ENCODE measurements at regions not wholly inside any gene's neighbourhood (a gene's known extent, or its start where the extent isn't known, plus 50 kb on each side); places are given as distances from the start of the nearest gene placed in this dataset.

GRCh38 chr2:62381656-62382055 lies 124.3 kb downstream of the TMEM17 start:
- Histone ChIP-seq H2AFZ (ENCODE audit: low read depth, low read length, poor library complexity, severe bottlenecking) (no peak overlapping the region), H3K9me2 (ENCODE audit: insufficient read depth) (no peaks in the 10 kb centered on the region), H3K36me3 (ENCODE audit: control insufficient read depth in 1 of 2, insufficient read depth in 2 of 2, low read length in 2 of 2) (no peaks in the 10 kb centered on the region), H3K9me3 (ENCODE audit: control insufficient read depth in 1 of 2, insufficient read depth in 1 of 2, low read depth in 1 of 2, low read length in 2 of 2) (no peaks in the 10 kb centered on the region), H3K4me1 (ENCODE audit: control insufficient read depth in 1 of 2, insufficient read depth in 2 of 2, low read length in 2 of 2) (no peaks in the 10 kb centered on the region), H3K27ac (ENCODE audit: low read depth, low read length) (no peak overlapping the region), H3K4me3 (replicated peaks in 1 of 2; ENCODE audit: low read depth in 1 of 2, low read length in 2 of 2) (no peak overlapping the region), H3K27me3 (ENCODE audit: insufficient read depth, low read length) (no peaks in the 10 kb centered on the region), H3K79me2 (ENCODE audit: insufficient read depth, low read length) (no peaks in the 10 kb centered on the region), H4K20me1 (ENCODE audit: insufficient read depth) (no peaks in the 10 kb centered on the region), H3K9ac (ENCODE audit: low read length) (no peak overlapping the region), H3K4me2 (ENCODE audit: low read length) (no peak overlapping the region)
- DNase-seq (ENCODE audit: low read depth, low spot score) (no peak), ATAC-seq (no peak)
- ChIA-PET CTCF (no interaction called here), POLR2A (no interaction called here), RAD21 (ENCODE audit: low non-redundant PET in 1 of 2, low total read pairs in 2 of 2, uncharacterized antibody in 2 of 2, unreplicated experiment in 2 of 2) (no interaction called here)
- no TSS peak for BruUV-seq (replicated peaks)
- TF ChIP-seq ZFX (IDR thresholded peaks at IDR 0.05) (no peak), SRF (IDR thresholded peaks at IDR 0.05; ENCODE audit: low read depth) (no peak), YY1 (IDR thresholded peaks at IDR 0.05; ENCODE audit: extremely low read depth, insufficient replicate concordance, low read depth, low read length) (no peak)
- intact Hi-C loops (cut with micrococcal nuclease) = no loop called here

- Histone ChIP-seq H3K9me2 (ENCODE audit: insufficient read depth) (no peaks in the 10 kb centered on the region), H3K4me3 (replicated peaks in 1 of 2; ENCODE audit: low read depth in 1 of 2, low read length in 2 of 2) (no peak overlapping the region), H3K79me2 (ENCODE audit: insufficient read depth, low read length) (no peaks in the 10 kb centered on the region), H3K4me1 (ENCODE audit: control insufficient read depth in 1 of 2, insufficient read depth in 2 of 2, low read length in 2 of 2) (no peaks in the 10 kb centered on the region), H4K20me1 (ENCODE audit: insufficient read depth) (no peaks in the 10 kb centered on the region), H3K4me2 (ENCODE audit: low read length) (no peak overlapping the region), H3K27me3 (ENCODE audit: insufficient read depth, low read length) (no peaks in the 10 kb centered on the region), H3K36me3 (ENCODE audit: control insufficient read depth in 1 of 2, insufficient read depth in 2 of 2, low read length in 2 of 2) (no peaks in the 10 kb centered on the region), H3K9me3 (ENCODE audit: control insufficient read depth in 1 of 2, insufficient read depth in 1 of 2, low read depth in 1 of 2, low read length in 2 of 2) (no peaks in the 10 kb centered on the region), H3K27ac (ENCODE audit: low read depth, low read length) (no peak overlapping the region), H2AFZ (ENCODE audit: low read depth, low read length, poor library complexity, severe bottlenecking) (no peak overlapping the region), H3K9ac (ENCODE audit: low read length) (no peak overlapping the region)
- RAD21 ChIA-PET (ENCODE audit: low non-redundant PET in 1 of 2, low total read pairs in 2 of 2, uncharacterized antibody in 2 of 2, unreplicated experiment in 2 of 2) = no interaction called here
- BruUV-seq (replicated peaks) = no TSS peak
- TF ChIP-seq EZH2phosphoT487 (IDR thresholded peaks at IDR 0.05; ENCODE audit: borderline replicate concordance) (no peak), YY1 (IDR thresholded peaks at IDR 0.05; ENCODE audit: extremely low read depth, insufficient replicate concordance, low read depth, low read length) (no peak), EZH2 (IDR thresholded peaks at IDR 0.05) (no peak), POLR2A (IDR thresholded peaks at IDR 0.05; ENCODE audit: borderline replicate concordance, extremely low read depth, insufficient read depth, insufficient read length) (no peak), MAX (IDR thresholded peaks at IDR 0.05) (no peak), ZFX (IDR thresholded peaks at IDR 0.05) (no peak), RAD21 (IDR thresholded peaks at IDR 0.05; ENCODE audit: low read depth) (no peak), CEBPB (IDR thresholded peaks at IDR 0.05; ENCODE audit: low read depth) (no peak), SP1 (IDR thresholded peaks at IDR 0.05; ENCODE audit: low read depth) (no peak), POLR2AphosphoS5 (IDR thresholded peaks at IDR 0.05; ENCODE audit: low read depth, low read length) (no peak), SRF (IDR thresholded peaks at IDR 0.05; ENCODE audit: low read depth) (no peak), SIN3A (IDR thresholded peaks at IDR 0.05; ENCODE audit: low read depth) (no peak), EGR1 (IDR thresholded peaks at IDR 0.05; ENCODE audit: low read depth) (no peak), FOSL1 (IDR thresholded peaks at IDR 0.05; ENCODE audit: low read depth) (no peak), CBX3 (IDR thresholded peaks at IDR 0.05; ENCODE audit: low read depth) (no peak), ELF1 (IDR thresholded peaks at IDR 0.05; ENCODE audit: borderline replicate concordance, low read depth) (no peak), TCF7L2 (IDR thresholded peaks at IDR 0.05; ENCODE audit: borderline replicate concordance, extremely low read depth, insufficient read depth, insufficient read length) (no peak)
- TF ChIP-seq, protein P1, sequence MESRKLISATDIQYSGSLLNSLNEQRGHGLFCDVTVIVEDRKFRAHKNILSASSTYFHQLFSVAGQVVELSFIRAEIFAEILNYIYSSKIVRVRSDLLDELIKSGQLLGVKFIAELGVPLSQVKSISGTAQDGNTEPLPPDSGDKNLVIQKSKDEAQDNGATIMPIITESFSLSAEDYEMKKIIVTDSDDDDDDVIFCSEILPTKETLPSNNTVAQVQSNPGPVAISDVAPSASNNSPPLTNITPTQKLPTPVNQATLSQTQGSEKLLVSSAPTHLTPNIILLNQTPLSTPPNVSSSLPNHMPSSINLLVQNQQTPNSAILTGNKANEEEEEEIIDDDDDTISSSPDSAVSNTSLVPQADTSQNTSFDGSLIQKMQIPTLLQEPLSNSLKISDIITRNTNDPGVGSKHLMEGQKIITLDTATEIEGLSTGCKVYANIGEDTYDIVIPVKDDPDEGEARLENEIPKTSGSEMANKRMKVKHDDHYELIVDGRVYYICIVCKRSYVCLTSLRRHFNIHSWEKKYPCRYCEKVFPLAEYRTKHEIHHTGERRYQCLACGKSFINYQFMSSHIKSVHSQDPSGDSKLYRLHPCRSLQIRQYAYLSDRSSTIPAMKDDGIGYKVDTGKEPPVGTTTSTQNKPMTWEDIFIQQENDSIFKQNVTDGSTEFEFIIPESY (IDR thresholded peaks at IDR 0.05; ENCODE audit: extremely low read depth, insufficient replicate concordance, low read length) = no peak
- TF ChIP-seq, protein P2, sequence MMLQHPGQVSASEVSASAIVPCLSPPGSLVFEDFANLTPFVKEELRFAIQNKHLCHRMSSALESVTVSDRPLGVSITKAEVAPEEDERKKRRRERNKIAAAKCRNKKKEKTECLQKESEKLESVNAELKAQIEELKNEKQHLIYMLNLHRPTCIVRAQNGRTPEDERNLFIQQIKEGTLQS (IDR thresholded peaks at IDR 0.05) = no peak
- CTCF ChIA-PET = no interaction called here
- DNase-seq (ENCODE audit: low read depth, low spot score) (no peak), ATAC-seq (no peak)
- intact Hi-C loops (cut with micrococcal nuclease) = no loop called here
- POLR2A ChIA-PET = no interaction called here
Observed at GRCh38 chr2:62379566-62379965, 126.4 kb downstream of the TMEM17 start.

Measured in HCT116 (cell line).